ENCODE measurements at regions not wholly inside any gene's neighbourhood (a gene's known extent, or its start where the extent isn't known, plus 50 kb on each side); places are given as distances from the start of the nearest gene placed in this dataset.

DNA sequence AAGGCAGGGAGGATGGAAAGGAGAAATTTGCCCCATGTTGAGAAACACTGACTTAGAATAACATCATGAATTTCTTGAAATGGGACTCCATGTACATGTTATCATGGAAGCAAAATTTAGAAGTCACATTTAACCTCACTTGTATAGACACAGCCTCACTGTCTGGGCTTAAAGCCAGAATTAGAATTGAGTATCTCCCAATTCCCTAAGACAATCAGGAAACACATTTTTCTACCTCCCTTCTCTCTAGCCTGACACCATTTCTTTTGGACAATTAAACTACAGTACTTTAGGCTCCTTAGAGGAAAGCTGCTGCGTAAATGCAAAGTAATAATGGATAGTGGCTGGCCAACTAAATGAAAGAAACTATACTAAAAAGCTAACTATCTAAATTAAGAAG, 795.5 kb downstream of the C12orf50 start:
- TF ChIP-seq, protein P1, sequence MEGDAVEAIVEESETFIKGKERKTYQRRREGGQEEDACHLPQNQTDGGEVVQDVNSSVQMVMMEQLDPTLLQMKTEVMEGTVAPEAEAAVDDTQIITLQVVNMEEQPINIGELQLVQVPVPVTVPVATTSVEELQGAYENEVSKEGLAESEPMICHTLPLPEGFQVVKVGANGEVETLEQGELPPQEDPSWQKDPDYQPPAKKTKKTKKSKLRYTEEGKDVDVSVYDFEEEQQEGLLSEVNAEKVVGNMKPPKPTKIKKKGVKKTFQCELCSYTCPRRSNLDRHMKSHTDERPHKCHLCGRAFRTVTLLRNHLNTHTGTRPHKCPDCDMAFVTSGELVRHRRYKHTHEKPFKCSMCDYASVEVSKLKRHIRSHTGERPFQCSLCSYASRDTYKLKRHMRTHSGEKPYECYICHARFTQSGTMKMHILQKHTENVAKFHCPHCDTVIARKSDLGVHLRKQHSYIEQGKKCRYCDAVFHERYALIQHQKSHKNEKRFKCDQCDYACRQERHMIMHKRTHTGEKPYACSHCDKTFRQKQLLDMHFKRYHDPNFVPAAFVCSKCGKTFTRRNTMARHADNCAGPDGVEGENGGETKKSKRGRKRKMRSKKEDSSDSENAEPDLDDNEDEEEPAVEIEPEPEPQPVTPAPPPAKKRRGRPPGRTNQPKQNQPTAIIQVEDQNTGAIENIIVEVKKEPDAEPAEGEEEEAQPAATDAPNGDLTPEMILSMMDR (IDR thresholded peaks at IDR 0.05): no peak
- TF ChIP-seq EZH2 (IDR thresholded peaks at IDR 0.05; ENCODE audit: borderline replicate concordance, insufficient read depth, low read depth, low read length, poor library complexity, severe bottlenecking): no peak

Measured in B cell (primary cell).